Keratinocyte (primary cell): ENCODE measurements at regions not wholly inside any gene's neighbourhood (a gene's known extent, or its start where the extent isn't known, plus 50 kb on each side); places are given as distances from the start of the nearest gene placed in this dataset.
"Not testable (repeated sequence)": the region's sequence is repeated elsewhere in the genome, so short reads cannot be mapped to it uniquely, and the experiment has no call there.

ENCODE experiments used
- DNase-seq: peaks from one replicate; pipeline ENCODE4 v3.0.0-alpha.2; 2011; ENCODE audit warnings: low read depth, missing footprints, low spot score
- FAIRE-seq: peaks from 2 replicates; lab custom pipeline; 2011; peaks lifted over from hg19 to GRCh38; lab: Jason Lieb, UNC
- H2AFZ ChIP-seq: 2 replicates; pipeline ENCODE4 v1.6.0; 2012; ENCODE audit warnings: low read length, control low read depth, inconsistent platforms; ENCODE audit not compliant: control insufficient read depth
- H3K27ac ChIP-seq: 2 replicates; pipeline ENCODE4 v1.5.1; 2011; ENCODE audit warnings: low read length; ENCODE audit not compliant: control insufficient read depth, insufficient read depth
- H3K27me3 ChIP-seq: 3 replicates; pipeline ENCODE4 v1.6.0; 2011; ENCODE audit warnings: low read length; ENCODE audit not compliant: control insufficient read depth, insufficient read depth; ENCODE audit errors: extremely low read depth
- H3K36me3 ChIP-seq, 2 experiments: 2 replicates in 1 of 2; 3 replicates in 1 of 2; pipeline ENCODE4 v1.5.1; 2011; ENCODE audit warnings: low read length in 2 of 2, mild to moderate bottlenecking in 1 of 2; ENCODE audit not compliant: control insufficient read depth in 2 of 2, insufficient read depth in 2 of 2; ENCODE audit errors: extremely low read depth in 1 of 2
- H3K4me1 ChIP-seq: 3 replicates; pipeline ENCODE4 v1.5.1; 2011; ENCODE audit warnings: low read length; ENCODE audit not compliant: control insufficient read depth, insufficient read depth; ENCODE audit errors: extremely low read depth
- H3K4me2 ChIP-seq: 3 replicates; pipeline ENCODE4 v1.6.0; 2011; ENCODE audit warnings: low read depth, low read length; ENCODE audit not compliant: control insufficient read depth, insufficient read depth; ENCODE audit errors: extremely low read depth
- H3K4me3 ChIP-seq, 3 experiments: fragments of 200-600 bp in 1 of 3; sonication (generic) in 1 of 3; 2 replicates in 2 of 3; 3 replicates in 1 of 3; pipeline ENCODE4 v1.5.1; 2011 to 2016; ENCODE audit warnings: low read length in 3 of 3, mild to moderate bottlenecking in 3 of 3, control low read depth in 2 of 3, inconsistent platforms in 1 of 3, low read depth in 1 of 3, mixed read lengths in 1 of 3, mixed run types in 1 of 3, moderate library complexity in 1 of 3; ENCODE audit not compliant: control insufficient read depth in 2 of 3, insufficient read depth in 2 of 3; ENCODE audit errors: extremely low read depth in 1 of 3
- H3K79me2 ChIP-seq: 2 replicates; pipeline ENCODE4 v1.6.0; 2012; ENCODE audit warnings: low read length; ENCODE audit not compliant: control insufficient read depth, insufficient read depth
- H3K9ac ChIP-seq: 3 replicates; pipeline ENCODE4 v1.6.0; 2011; ENCODE audit warnings: low read length; ENCODE audit not compliant: control insufficient read depth, insufficient read depth; ENCODE audit errors: extremely low read depth
- H3K9me1 ChIP-seq: 3 replicates; pipeline ENCODE4 v1.6.0; 2011; ENCODE audit warnings: low read length; ENCODE audit not compliant: control insufficient read depth, insufficient read depth; ENCODE audit errors: extremely low read depth
- H3K9me3 ChIP-seq: 2 replicates; pipeline ENCODE4 v1.5.1; 2012; ENCODE audit warnings: low read depth, low read length; ENCODE audit not compliant: control insufficient read depth
- H4K20me1 ChIP-seq: 3 replicates; pipeline ENCODE4 v1.6.0; 2011; ENCODE audit warnings: low read length; ENCODE audit not compliant: control insufficient read depth, insufficient read depth; ENCODE audit errors: extremely low read depth
- CTCF ChIP-seq, 3 experiments: IDR thresholded peaks in 1 of 3; conservative IDR thresholded peaks in 1 of 3; optimal IDR thresholded peaks in 1 of 3; 2 replicates in 2 of 3; 3 replicates in 1 of 3; pipeline versions ENCODE3 to v1.5.1; 2011; ENCODE audit warnings: low read length in 3 of 3, mild to moderate bottlenecking in 3 of 3, moderate library complexity in 2 of 3, control low read depth in 1 of 3, inconsistent platforms in 1 of 3; ENCODE audit not compliant: insufficient read depth in 2 of 3; ENCODE audit errors: extremely low read depth in 1 of 3
- EZH2 ChIP-seq: IDR thresholded peaks from one replicate; pipeline ENCODE4 v1.6.1; 2012; ENCODE audit warnings: inconsistent platforms, mild to moderate bottlenecking, low read length, moderate library complexity
- dilution Hi-C: fragments of 300-500 bp; cut with MboI; formaldehyde crosslinking; loops from one replicate; pipeline ENCODE4 v1.7.0; 2020; ENCODE audit warnings: low sequenced_read_pairs; ENCODE audit not compliant: extremely low pct_ligation_motif_present

DNA sequence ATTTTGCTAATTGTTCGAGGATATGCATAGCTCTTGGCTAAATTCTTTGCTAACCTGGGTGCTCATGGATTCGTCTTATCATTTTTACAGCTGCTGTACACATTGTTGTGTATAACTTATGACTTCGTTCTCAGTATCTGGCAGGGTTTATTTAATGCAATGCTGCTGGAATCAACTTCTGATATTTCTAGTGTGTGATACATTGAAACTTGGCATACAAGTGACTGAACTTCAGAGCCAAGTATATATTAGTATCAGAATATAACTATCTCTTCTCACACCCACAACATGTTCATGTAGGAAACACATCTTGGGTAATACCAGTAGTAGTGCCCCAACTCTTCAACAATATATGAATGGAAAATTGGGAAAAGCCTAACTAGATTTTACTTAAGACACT is 764.2 kb downstream of the TENT5A start:
- H3K4me1 ChIP-seq: no peaks in the 10 kb centered on the region
- H3K9me3 ChIP-seq: no peaks in the 10 kb centered on the region
- H3K36me3 ChIP-seq: no peaks in the 10 kb centered on the region
- no peak overlapping the region for H3K9ac ChIP-seq
- dilution Hi-C loops: no loop called here
- H3K27me3 ChIP-seq: no peaks in the 10 kb centered on the region
- TF ChIP-seq EZH2: no peak
- TF ChIP-seq CTCF (optimal IDR thresholded peaks at IDR 0.05 in 1 of 3, IDR thresholded peaks at IDR 0.05 in 1 of 3, conservative IDR thresholded peaks at IDR 0.05 in 1 of 3; ENCODE audit: extremely low read depth in 1 of 3, insufficient read depth in 2 of 3, low read length in 3 of 3): no peak
- H3K79me2 ChIP-seq: no peaks in the 10 kb centered on the region
- no peaks in the 10 kb centered on the region for H4K20me1 ChIP-seq
- H3K9me1 ChIP-seq: no peaks in the 10 kb centered on the region
- H3K4me3 ChIP-seq: no peak overlapping the region
- no peak overlapping the region for H2AFZ ChIP-seq
- H3K4me2 ChIP-seq: no peak overlapping the region
- FAIRE-seq: no peak
- no peak for DNase-seq
- no peak overlapping the region for H3K27ac ChIP-seq

- H3K4me3 ChIP-seq, H3K9ac ChIP-seq, H3K4me2 ChIP-seq, H3K36me3 ChIP-seq, H4K20me1 ChIP-seq, DNase-seq, H3K79me2 ChIP-seq, dilution Hi-C loops, H2AFZ ChIP-seq, FAIRE-seq, H3K9me1 ChIP-seq, H3K4me1 ChIP-seq, H3K9me3 ChIP-seq, H3K27ac ChIP-seq, H3K27me3 ChIP-seq: not testable (repeated sequence)
Observed at GRCh38 chr6:80981226-80981625, 771.3 kb downstream of the TENT5A start.

DNA sequence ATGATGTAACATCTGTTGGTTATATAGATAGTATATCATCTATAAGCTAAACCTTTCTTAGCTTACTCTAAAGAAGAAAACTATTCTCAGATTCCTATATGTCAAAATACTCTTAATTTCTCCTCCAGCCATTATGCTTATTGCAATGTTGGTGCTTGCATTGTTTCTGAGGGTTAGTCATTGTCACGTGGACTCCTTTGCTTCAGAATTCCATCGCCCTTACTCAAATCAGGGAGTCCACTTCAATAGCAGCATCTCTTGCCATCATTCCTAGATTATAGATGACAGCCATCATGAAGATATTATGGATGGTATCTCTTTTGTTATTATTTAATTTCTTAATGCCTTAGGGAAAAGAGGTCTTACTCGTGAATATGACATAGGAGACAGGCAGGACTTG is 776.1 kb downstream of the TENT5A start:
- Histone ChIP-seq H3K27me3 (no peaks in the 10 kb centered on the region), H3K79me2 (no peaks in the 10 kb centered on the region), H4K20me1 (no peaks in the 10 kb centered on the region), H3K4me2 (no peak overlapping the region), H2AFZ (no peak overlapping the region), H3K4me3 (no peak overlapping the region), H3K9me3 (no peaks in the 10 kb centered on the region), H3K36me3 (no peaks in the 10 kb centered on the region), H3K27ac (no peak overlapping the region), H3K9me1 (no peaks in the 10 kb centered on the region), H3K9ac (no peak overlapping the region), H3K4me1 (no peaks in the 10 kb centered on the region)
- TF ChIP-seq CTCF (optimal IDR thresholded peaks at IDR 0.05 in 1 of 3, IDR thresholded peaks at IDR 0.05 in 1 of 3, conservative IDR thresholded peaks at IDR 0.05 in 1 of 3; ENCODE audit: extremely low read depth in 1 of 3, insufficient read depth in 2 of 3, low read length in 3 of 3) (no peak), EZH2 (no peak)
- no peak for FAIRE-seq
- dilution Hi-C loops: no loop called here
- no peak for DNase-seq
